NT2/D1 (cell line): ENCODE measurements at regions not wholly inside any gene's neighbourhood (a gene's known extent, or its start where the extent isn't known, plus 50 kb on each side); places are given as distances from the start of the nearest gene placed in this dataset.

Experiments used
- DNase-seq: peaks from one replicate; pipeline ENCODE4 v3.0.0-alpha.2; 2011; ENCODE audit warnings: low read depth, low spot score
- H3K27me3 ChIP-seq: 2 replicates; pipeline ENCODE4 v1.6.0; 2011; ENCODE audit warnings: mild to moderate bottlenecking; ENCODE audit not compliant: insufficient read length, insufficient read depth
- H3K36me3 ChIP-seq: 2 replicates; pipeline ENCODE4 v1.6.1; 2011; ENCODE audit warnings: mild to moderate bottlenecking, low read length, mixed read lengths; ENCODE audit not compliant: insufficient read depth, insufficient read length
- H3K4me1 ChIP-seq: 2 replicates; pipeline ENCODE4 v1.5.1; 2011; ENCODE audit not compliant: insufficient read depth, insufficient read length
- H3K4me3 ChIP-seq: 2 replicates; pipeline ENCODE4 v1.5.1; 2011; ENCODE audit warnings: low read depth; ENCODE audit not compliant: insufficient read length
- H3K9ac ChIP-seq: 2 replicates; pipeline ENCODE4 v1.6.0; 2011; ENCODE audit warnings: low read depth; ENCODE audit not compliant: insufficient read length
- H3K9me3 ChIP-seq: 2 replicates; pipeline ENCODE4 v1.5.1; 2011; ENCODE audit warnings: mild to moderate bottlenecking, low read length; ENCODE audit not compliant: insufficient read depth
- SUZ12 ChIP-seq: IDR thresholded peaks from 2 replicates; pipeline ENCODE4 v1.6.1; 2011; ENCODE audit not compliant: insufficient read length, insufficient read depth; ENCODE audit errors: extremely low read depth
- YY1 ChIP-seq: IDR thresholded peaks from 2 replicates; pipeline ENCODE4 v1.6.1; 2011; ENCODE audit not compliant: insufficient read length, insufficient read depth
- ZNF274 ChIP-seq: IDR thresholded peaks from 2 replicates; pipeline ENCODE4 v1.6.1; 2011; ENCODE audit warnings: mild to moderate bottlenecking, low read depth, low read length

GRCh38 chr3:6079561-6080179, 781.2 kb upstream of the GRM7 start:
- no peak overlapping the region for H3K4me3 ChIP-seq

DNA sequence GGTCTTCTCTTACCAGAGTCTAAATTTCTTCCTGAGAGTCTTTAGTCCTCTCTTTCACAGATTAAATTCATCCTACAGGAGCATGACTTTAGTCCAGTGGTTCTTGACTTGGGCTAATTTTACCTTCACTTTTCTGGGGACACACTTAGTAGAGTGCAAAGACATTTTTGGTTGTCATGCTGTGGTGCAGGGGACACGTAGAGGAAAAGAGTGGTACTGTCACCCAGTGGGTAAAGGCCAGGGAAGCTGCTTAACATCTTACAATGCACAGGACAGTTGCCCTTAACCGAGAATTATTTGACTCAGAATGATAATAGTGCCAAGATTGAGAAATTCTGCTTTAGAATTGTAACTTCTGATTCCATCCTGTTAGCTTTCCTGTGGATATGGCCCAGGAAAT, 772.5 kb upstream of the GRM7 start:
- no peaks in the 10 kb centered on the region for H3K36me3 ChIP-seq
- no peak overlapping the region for H3K9ac ChIP-seq
- DNase-seq = no peak
- TF ChIP-seq SUZ12 (no peak), ZNF274 (no peak), YY1 (no peak)
- no peaks in the 10 kb centered on the region for H3K9me3 ChIP-seq
- no peak overlapping the region for H3K4me3 ChIP-seq
- no peaks in the 10 kb centered on the region for H3K27me3 ChIP-seq
- no peaks in the 10 kb centered on the region for H3K4me1 ChIP-seq

More at GRCh38 chr3:6079561-6080179, 781.2 kb upstream of the GRM7 start:
- Histone ChIP-seq H3K9me3 (no peaks in the 10 kb centered on the region), H3K9ac (no peak overlapping the region), H3K27me3 (no peaks in the 10 kb centered on the region), H3K36me3 (no peaks in the 10 kb centered on the region), H3K4me1 (no peaks in the 10 kb centered on the region)
- TF ChIP-seq ZNF274 (no peak), SUZ12 (no peak), YY1 (no peak)
- no peak for DNase-seq

DNA sequence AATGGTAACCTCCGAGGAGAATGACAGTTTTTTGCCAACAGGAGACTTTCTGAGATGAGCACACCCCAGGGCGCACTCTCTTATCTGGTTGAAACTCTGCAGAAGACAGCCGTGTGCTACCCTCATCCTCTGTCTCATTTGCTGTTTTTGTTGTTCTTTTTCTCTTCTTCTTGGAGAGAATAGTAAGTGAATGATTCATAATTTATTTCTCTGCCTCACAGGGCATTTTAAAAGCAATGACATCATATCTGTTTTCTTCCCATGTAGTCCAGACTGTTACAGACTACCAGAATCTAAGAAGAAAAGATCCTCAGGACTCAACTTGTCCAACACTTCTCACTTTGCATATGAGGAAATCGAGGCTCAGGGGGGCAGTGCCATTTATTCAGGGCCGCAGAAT, 771.1 kb upstream of the GRM7 start:
- no peaks in the 10 kb centered on the region for H3K4me1 ChIP-seq
- no peak overlapping the region for H3K4me3 ChIP-seq
- H3K36me3 ChIP-seq = no peaks in the 10 kb centered on the region
- H3K27me3 ChIP-seq = no peaks in the 10 kb centered on the region
- DNase-seq = no peak
- H3K9ac ChIP-seq = no peak overlapping the region
- TF ChIP-seq YY1 (no peak), ZNF274 (no peak), SUZ12 (no peak)
- no peaks in the 10 kb centered on the region for H3K9me3 ChIP-seq

GRCh38 chr3:6091262-6091661, 769.7 kb upstream of the GRM7 start:
- DNase-seq = no peak
- Histone ChIP-seq H3K36me3 (no peaks in the 10 kb centered on the region), H3K4me3 (no peak overlapping the region), H3K4me1 (no peaks in the 10 kb centered on the region), H3K9me3 (no peaks in the 10 kb centered on the region), H3K27me3 (no peaks in the 10 kb centered on the region), H3K9ac (no peak overlapping the region)
- TF ChIP-seq YY1 (no peak), ZNF274 (no peak), SUZ12 (no peak)

GRCh38 chr3:6095006-6095405, 765.9 kb upstream of the GRM7 start:
- no peaks in the 10 kb centered on the region for H3K9me3 ChIP-seq
- no peaks in the 10 kb centered on the region for H3K4me1 ChIP-seq
- DNase-seq = no peak
- no peaks in the 10 kb centered on the region for H3K27me3 ChIP-seq
- TF ChIP-seq SUZ12 (no peak), ZNF274 (no peak), YY1 (no peak)
- no peak overlapping the region for H3K4me3 ChIP-seq
- H3K36me3 ChIP-seq = no peaks in the 10 kb centered on the region
- H3K9ac ChIP-seq = no peak overlapping the region

- H3K9ac ChIP-seq = no peak overlapping the region
- H3K27me3 ChIP-seq = no peaks in the 10 kb centered on the region
- TF ChIP-seq SUZ12 (no peak), ZNF274 (no peak)
- no peaks in the 10 kb centered on the region for H3K9me3 ChIP-seq
- H3K4me3 ChIP-seq = no peak overlapping the region
- H3K36me3 ChIP-seq = no peaks in the 10 kb centered on the region
- DNase-seq = no peak
- H3K4me1 ChIP-seq = no peaks in the 10 kb centered on the region
Observed at GRCh38 chr3:6097021-6097420, 763.9 kb upstream of the GRM7 start.

DNA sequence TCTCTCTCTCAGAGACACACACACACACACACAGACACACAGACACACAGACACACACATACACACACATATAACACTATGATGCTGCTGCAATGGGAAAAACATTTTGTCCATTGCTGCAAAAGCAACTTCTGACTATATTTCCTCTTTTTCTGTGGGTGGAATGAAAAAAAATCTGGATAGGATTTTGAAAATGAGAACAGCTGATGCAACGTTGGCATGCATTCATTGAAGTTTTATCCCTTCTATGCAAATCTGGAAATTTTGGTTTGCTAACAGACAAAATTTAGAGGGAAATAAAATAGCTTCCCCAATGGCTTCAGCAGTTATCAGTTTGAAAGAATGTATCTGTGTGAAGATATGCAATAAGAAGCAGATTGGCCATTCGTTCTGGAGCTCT, 763.4 kb upstream of the GRM7 start:
- Histone ChIP-seq H3K36me3 (no peaks in the 10 kb centered on the region), H3K9me3 (no peaks in the 10 kb centered on the region)

More for the DNA sequence above, 763.4 kb upstream of the GRM7 start:
- Histone ChIP-seq H3K27me3 (no peaks in the 10 kb centered on the region), H3K9ac (no peak overlapping the region), H3K4me1 (no peaks in the 10 kb centered on the region), H3K4me3 (no peak overlapping the region)
- TF ChIP-seq SUZ12 (no peak), ZNF274 (no peak), YY1 (no peak)
- DNase-seq = no peak
